ENCODE measurements at regions not wholly inside any gene's neighbourhood (a gene's known extent, or its start where the extent isn't known, plus 50 kb on each side); places are given as distances from the start of the nearest gene placed in this dataset.

DNA sequence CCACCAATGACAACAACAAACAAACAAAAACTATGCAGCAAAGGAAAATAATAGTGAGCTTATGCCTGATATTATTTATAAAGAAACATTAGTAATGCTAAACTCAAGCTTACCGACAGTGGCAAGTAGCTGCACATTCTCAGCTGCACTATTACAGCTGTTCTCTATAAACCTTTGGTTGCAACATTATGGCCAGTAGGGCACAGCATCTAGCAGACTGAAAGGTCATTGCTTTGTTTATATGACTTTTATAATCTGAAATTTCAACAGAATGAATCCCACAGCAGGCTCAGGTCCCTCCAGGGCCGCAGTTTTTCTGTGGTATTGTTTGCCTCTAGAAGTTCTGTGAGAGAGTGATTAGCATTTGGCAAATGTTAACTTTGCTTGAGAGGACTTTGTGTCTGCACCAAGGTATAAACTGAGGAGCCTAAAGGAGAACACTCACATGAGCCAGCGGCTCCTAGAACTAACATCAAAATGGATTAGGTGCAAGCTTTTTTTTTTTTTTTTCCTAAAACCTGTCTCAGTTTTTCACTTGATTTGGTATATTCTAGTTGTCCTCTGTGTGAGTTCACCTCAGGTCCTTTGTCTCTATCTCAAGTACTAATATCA, 58.3 kb downstream of the IZUMO3 start:
- H3K9me3 Mint-ChIP-seq (ENCODE audit: insufficient read depth), result peaks cover 3% of the 10 kb centered on the region
- CTCF ChIA-PET, result no interaction called here

GRCh38 chr9:24479361-24480059, 66.2 kb downstream of the IZUMO3 start:
- Histone ChIP-seq H3K9ac (ENCODE audit: low read length) (no peak overlapping the region), H3K79me2 (ENCODE audit: control insufficient read depth, insufficient read depth, low read length) (no peaks in the 10 kb centered on the region), H3K4me2 (replicated peaks; ENCODE audit: low read depth, low read length, poor library complexity, severe bottlenecking) (no peak overlapping the region), H3K27ac (ENCODE audit: low read length in 2 of 2) (no peak overlapping the region), H4K20me1 (ENCODE audit: control insufficient read depth, insufficient read depth, low read length, poor library complexity, severe bottlenecking) (no peaks in the 10 kb centered on the region), H3K27me3 (replicated peaks in 1 of 4; ENCODE audit: control extremely low read depth in 1 of 4, control insufficient read depth in 3 of 4, insufficient read depth in 4 of 4, low read length in 3 of 4) (no peaks in the 10 kb centered on the region), H2AFZ (ENCODE audit: insufficient read depth, low read depth, low read length, poor library complexity, severe bottlenecking) (no peak overlapping the region), H3K36me3 (replicated peaks in 1 of 2; ENCODE audit: control extremely low read depth in 1 of 2, control insufficient read depth in 1 of 2, extremely low read depth in 1 of 2, insufficient read depth in 2 of 2, low read length in 1 of 2) (no peaks in the 10 kb centered on the region), H3K9me3 (ENCODE audit: control extremely low read depth in 1 of 3, control insufficient read depth in 2 of 3, insufficient read depth in 1 of 3, low read length in 2 of 3) (no peaks in the 10 kb centered on the region), H3K4me3 (ENCODE audit: control extremely low read depth in 1 of 5, extremely low read depth in 1 of 5, insufficient read depth in 1 of 5, low read depth in 2 of 5, low read length in 4 of 5) (no peak overlapping the region), H3K4me1 (ENCODE audit: control insufficient read depth in 2 of 2, insufficient read depth in 2 of 2, low read length in 2 of 2) (no peaks in the 10 kb centered on the region)
- no peak overlapping the region for H3K4me3 Mint-ChIP-seq
- ATAC-seq (ENCODE audit: low read depth), result no peak
- TF ChIP-seq, protein P1, sequence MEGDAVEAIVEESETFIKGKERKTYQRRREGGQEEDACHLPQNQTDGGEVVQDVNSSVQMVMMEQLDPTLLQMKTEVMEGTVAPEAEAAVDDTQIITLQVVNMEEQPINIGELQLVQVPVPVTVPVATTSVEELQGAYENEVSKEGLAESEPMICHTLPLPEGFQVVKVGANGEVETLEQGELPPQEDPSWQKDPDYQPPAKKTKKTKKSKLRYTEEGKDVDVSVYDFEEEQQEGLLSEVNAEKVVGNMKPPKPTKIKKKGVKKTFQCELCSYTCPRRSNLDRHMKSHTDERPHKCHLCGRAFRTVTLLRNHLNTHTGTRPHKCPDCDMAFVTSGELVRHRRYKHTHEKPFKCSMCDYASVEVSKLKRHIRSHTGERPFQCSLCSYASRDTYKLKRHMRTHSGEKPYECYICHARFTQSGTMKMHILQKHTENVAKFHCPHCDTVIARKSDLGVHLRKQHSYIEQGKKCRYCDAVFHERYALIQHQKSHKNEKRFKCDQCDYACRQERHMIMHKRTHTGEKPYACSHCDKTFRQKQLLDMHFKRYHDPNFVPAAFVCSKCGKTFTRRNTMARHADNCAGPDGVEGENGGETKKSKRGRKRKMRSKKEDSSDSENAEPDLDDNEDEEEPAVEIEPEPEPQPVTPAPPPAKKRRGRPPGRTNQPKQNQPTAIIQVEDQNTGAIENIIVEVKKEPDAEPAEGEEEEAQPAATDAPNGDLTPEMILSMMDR (IDR thresholded peaks at IDR 0.05), result no peak
- TF ChIP-seq EZH2 (IDR thresholded peaks at IDR 0.05; ENCODE audit: borderline replicate concordance, insufficient read depth, low read depth, low read length, poor library complexity, severe bottlenecking), result no peak
- H3K9me3 Mint-ChIP-seq (ENCODE audit: insufficient read depth), result peaks cover 7% of the 10 kb centered on the region
- ChIA-PET POLR2A (no interaction called here), CTCF (no interaction called here)
- no peak for DNase-seq
- no peaks in the 10 kb centered on the region for H3K27me3 Mint-ChIP-seq
- WGBS (ENCODE audit: insufficient coverage), result 20% methylated on average over 1 of the region's 6 CpGs
- intact Hi-C loops (cut with micrococcal nuclease), result no loop called here
- H3K27ac Mint-ChIP-seq, result no peak overlapping the region
- H3K4me1 Mint-ChIP-seq, result no peaks in the 10 kb centered on the region

More for the DNA sequence above, 58.3 kb downstream of the IZUMO3 start:
- Mint-ChIP-seq H3K27me3 (no peaks in the 10 kb centered on the region), H3K4me1 (no peaks in the 10 kb centered on the region), H3K4me3 (no peak overlapping the region), H3K27ac (no peak overlapping the region)
- Histone ChIP-seq H4K20me1 (ENCODE audit: control insufficient read depth, insufficient read depth, low read length, poor library complexity, severe bottlenecking) (no peaks in the 10 kb centered on the region), H2AFZ (ENCODE audit: insufficient read depth, low read depth, low read length, poor library complexity, severe bottlenecking) (no peak overlapping the region), H3K4me3 (ENCODE audit: control extremely low read depth in 1 of 5, extremely low read depth in 1 of 5, insufficient read depth in 1 of 5, low read depth in 2 of 5, low read length in 4 of 5) (no peak overlapping the region), H3K4me1 (ENCODE audit: control insufficient read depth in 2 of 2, insufficient read depth in 2 of 2, low read length in 2 of 2) (no peaks in the 10 kb centered on the region), H3K4me2 (replicated peaks; ENCODE audit: low read depth, low read length, poor library complexity, severe bottlenecking) (no peak overlapping the region), H3K27ac (ENCODE audit: low read length in 2 of 2) (no peak overlapping the region), H3K79me2 (ENCODE audit: control insufficient read depth, insufficient read depth, low read length) (no peaks in the 10 kb centered on the region), H3K9ac (ENCODE audit: low read length) (no peak overlapping the region), H3K36me3 (replicated peaks in 1 of 2; ENCODE audit: control extremely low read depth in 1 of 2, control insufficient read depth in 1 of 2, extremely low read depth in 1 of 2, insufficient read depth in 2 of 2, low read length in 1 of 2) (no peaks in the 10 kb centered on the region), H3K9me3 (ENCODE audit: control extremely low read depth in 1 of 3, control insufficient read depth in 2 of 3, insufficient read depth in 1 of 3, low read length in 2 of 3) (no peaks in the 10 kb centered on the region), H3K27me3 (replicated peaks in 1 of 4; ENCODE audit: control extremely low read depth in 1 of 4, control insufficient read depth in 3 of 4, insufficient read depth in 4 of 4, low read length in 3 of 4) (no peaks in the 10 kb centered on the region)
- ATAC-seq (ENCODE audit: low read depth), result no peak
- intact Hi-C loops (cut with micrococcal nuclease), result no loop called here
- TF ChIP-seq EZH2 (IDR thresholded peaks at IDR 0.05; ENCODE audit: borderline replicate concordance, insufficient read depth, low read depth, low read length, poor library complexity, severe bottlenecking), result no peak
- TF ChIP-seq, protein P1 (IDR thresholded peaks at IDR 0.05), result no peak
- 100% methylated on average over 1 of the region's 3 CpGs for WGBS (ENCODE audit: insufficient coverage)
- POLR2A ChIA-PET, result no interaction called here
- no peak for DNase-seq
